Peyer's patch (tissue), 4 donors: ENCODE measurements at regions not wholly inside any gene's neighbourhood (a gene's known extent, or its start where the extent isn't known, plus 50 kb on each side); places are given as distances from the start of the nearest gene placed in this dataset.

Source experiments
- DNase-seq, 3 donors: peaks; one replicate each; pipeline ENCODE4 v3.0.0-alpha.2; 2017 to 2019
- H3K27ac ChIP-seq, 4 donors: fragments of 200-600 bp; sonication (generic); one replicate each; pipeline ENCODE4 v1.5.1; 2016 to 2019
- H3K27me3 ChIP-seq, 2 donors: fragments of 200-600 bp; sonication (generic); one replicate each; pipeline ENCODE4 v1.5.1; 2019
- H3K36me3 ChIP-seq, 3 donors: fragments of 200-600 bp; sonication (generic); one replicate each; pipeline ENCODE4 v1.5.1; 2016 to 2019
- H3K4me1 ChIP-seq, 4 donors: fragments of 200-600 bp; sonication (generic); one replicate each; pipeline ENCODE4 v1.5.1; 2016 to 2019
- H3K4me3 ChIP-seq, 4 donors: fragments of 200-600 bp; sonication (generic); 1 replicate in 3 of 4; 2 replicates in 1 of 4; pipeline ENCODE4 v1.5.1; 2016 to 2019; ENCODE audit warnings: mild to moderate bottlenecking in 1 of 4
- H3K9me3 ChIP-seq, 4 donors: fragments of 200-600 bp; sonication (generic); one replicate each; pipeline ENCODE4 v1.5.1; 2016 to 2019; ENCODE audit warnings: mild to moderate bottlenecking in 1 of 4
- POLR2A ChIP-seq, 2 donors: fragments of 450-650 bp; IDR thresholded peaks; one replicate each; pipeline ENCODE4 v1.5.1; 2017; ENCODE audit warnings: antibody characterized with exemption in 2 of 2, mild to moderate bottlenecking in 2 of 2, moderate library complexity in 2 of 2
- TF ChIP-seq, protein P1 (sequence below), 6 experiments: fragments of 450-650 bp in 4 of 6; fragments of 200-600 bp in 2 of 6; sonication (generic) in 1 of 6; IDR thresholded peaks; one replicate each; pipeline ENCODE4 v1.5.1; 2017 to 2019; ENCODE audit warnings: antibody characterized with exemption in 6 of 6, mild to moderate bottlenecking in 3 of 6, moderate library complexity in 1 of 6

DNA sequence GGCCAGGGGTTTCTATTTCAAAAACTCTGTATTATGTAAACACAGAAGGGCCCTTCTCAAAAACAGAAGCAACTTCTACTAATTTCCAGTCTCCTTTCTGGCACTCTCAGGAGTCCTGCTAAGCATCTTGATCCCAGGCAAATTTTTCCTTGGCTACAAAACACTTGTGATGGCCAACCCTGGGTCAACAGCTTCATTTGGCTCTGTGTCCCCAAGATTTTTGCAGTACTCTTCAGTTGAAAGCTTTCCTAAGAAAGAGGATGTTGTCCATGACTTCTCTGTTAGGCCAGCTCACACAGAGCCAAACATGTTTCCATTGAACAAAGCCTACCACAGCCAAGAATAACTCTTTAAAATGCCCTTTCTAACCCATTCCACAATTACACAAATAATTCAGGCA, 99.0 kb upstream of the EGR2 start:
- no peaks in the 10 kb centered on the region for H3K9me3 ChIP-seq
- no peak overlapping the region for H3K27ac ChIP-seq

DNA sequence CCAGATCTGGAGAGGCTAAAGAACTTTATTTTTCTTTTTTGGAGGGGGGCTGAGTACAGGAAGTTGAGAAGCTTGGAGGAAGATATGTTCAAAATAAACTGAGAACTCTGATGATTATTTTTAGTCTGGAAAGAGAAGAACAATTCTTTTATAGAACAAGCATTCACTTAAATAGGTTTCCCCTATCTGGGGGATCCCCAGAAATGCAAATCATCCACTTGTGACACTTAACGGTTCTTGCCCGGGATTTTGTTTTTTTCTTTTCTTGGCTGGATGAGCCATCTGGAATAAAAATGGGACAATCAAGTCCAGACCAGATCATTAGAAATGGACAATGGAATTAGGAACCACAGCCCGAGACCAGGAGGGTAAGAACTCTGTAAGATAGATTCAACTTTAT, 95.9 kb upstream of the EGR2 start:
- Histone ChIP-seq H3K9me3 (no peaks in the 10 kb centered on the region), H3K4me3 (no peak overlapping the region), H3K36me3 (no peaks in the 10 kb centered on the region), H3K4me1 (no peaks in the 10 kb centered on the region), H3K27ac (no peak overlapping the region), H3K27me3 (no peaks in the 10 kb centered on the region)
- DNase-seq: no peak
- TF ChIP-seq, protein P1, sequence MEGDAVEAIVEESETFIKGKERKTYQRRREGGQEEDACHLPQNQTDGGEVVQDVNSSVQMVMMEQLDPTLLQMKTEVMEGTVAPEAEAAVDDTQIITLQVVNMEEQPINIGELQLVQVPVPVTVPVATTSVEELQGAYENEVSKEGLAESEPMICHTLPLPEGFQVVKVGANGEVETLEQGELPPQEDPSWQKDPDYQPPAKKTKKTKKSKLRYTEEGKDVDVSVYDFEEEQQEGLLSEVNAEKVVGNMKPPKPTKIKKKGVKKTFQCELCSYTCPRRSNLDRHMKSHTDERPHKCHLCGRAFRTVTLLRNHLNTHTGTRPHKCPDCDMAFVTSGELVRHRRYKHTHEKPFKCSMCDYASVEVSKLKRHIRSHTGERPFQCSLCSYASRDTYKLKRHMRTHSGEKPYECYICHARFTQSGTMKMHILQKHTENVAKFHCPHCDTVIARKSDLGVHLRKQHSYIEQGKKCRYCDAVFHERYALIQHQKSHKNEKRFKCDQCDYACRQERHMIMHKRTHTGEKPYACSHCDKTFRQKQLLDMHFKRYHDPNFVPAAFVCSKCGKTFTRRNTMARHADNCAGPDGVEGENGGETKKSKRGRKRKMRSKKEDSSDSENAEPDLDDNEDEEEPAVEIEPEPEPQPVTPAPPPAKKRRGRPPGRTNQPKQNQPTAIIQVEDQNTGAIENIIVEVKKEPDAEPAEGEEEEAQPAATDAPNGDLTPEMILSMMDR (IDR thresholded peaks at IDR 0.05): no peak
- TF ChIP-seq POLR2A (IDR thresholded peaks at IDR 0.05): no peak

More for the DNA sequence above, 99.0 kb upstream of the EGR2 start:
- TF ChIP-seq, protein P1 (IDR thresholded peaks at IDR 0.05): no peak
- no peak for TF ChIP-seq POLR2A (IDR thresholded peaks at IDR 0.05)
- Histone ChIP-seq H3K4me1 (no peaks in the 10 kb centered on the region), H3K27me3 (no peaks in the 10 kb centered on the region), H3K4me3 (no peak overlapping the region), H3K36me3 (no peaks in the 10 kb centered on the region)
- DNase-seq: no peak

DNA sequence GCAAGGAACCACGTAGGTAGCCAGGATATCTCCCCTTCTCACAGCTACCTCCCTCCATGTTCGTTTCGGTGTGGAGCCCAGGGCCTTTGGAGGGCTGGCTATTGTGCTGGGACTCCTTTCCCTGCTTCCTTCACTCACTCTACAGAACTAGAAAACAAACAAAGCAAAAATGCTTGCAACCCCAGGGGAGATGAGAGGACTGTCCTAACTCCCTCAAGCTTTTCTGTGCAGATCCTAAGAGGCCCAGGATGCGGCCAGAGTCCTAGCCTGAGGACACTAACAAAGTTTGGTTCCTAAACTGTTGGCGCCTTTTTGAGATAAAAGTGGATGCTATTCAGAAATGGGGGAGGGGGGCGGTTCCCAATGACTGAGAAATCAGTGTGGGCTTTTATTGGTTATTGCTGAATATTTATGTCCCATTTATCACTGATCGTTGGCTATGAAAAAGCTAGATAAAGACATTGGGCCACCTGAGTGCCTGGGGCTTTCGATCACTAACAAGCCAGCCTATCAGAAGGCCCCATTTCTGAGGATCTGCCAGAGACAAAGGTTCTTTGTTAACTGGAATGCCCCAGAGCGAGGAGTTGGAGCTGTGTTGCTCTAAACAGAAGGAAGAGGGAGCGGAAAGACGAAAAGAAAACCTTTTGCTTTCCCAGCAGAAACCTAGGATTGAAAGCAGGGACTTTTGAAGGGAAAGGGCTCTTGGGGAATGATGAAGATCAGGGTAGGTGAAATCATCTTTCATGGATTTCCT, 95.2 kb upstream of the EGR2 start:
- TF ChIP-seq, protein P1 (IDR thresholded peaks at IDR 0.05): no peak
- no peak for TF ChIP-seq POLR2A (IDR thresholded peaks at IDR 0.05)
- no peak overlapping the region for H3K27ac ChIP-seq
- DNase-seq: no peak
- no peaks in the 10 kb centered on the region for H3K36me3 ChIP-seq
- H3K27me3 ChIP-seq: no peaks in the 10 kb centered on the region
- no peak overlapping the region for H3K4me3 ChIP-seq
- H3K9me3 ChIP-seq: no peaks in the 10 kb centered on the region
- H3K4me1 ChIP-seq: no peaks in the 10 kb centered on the region

DNA sequence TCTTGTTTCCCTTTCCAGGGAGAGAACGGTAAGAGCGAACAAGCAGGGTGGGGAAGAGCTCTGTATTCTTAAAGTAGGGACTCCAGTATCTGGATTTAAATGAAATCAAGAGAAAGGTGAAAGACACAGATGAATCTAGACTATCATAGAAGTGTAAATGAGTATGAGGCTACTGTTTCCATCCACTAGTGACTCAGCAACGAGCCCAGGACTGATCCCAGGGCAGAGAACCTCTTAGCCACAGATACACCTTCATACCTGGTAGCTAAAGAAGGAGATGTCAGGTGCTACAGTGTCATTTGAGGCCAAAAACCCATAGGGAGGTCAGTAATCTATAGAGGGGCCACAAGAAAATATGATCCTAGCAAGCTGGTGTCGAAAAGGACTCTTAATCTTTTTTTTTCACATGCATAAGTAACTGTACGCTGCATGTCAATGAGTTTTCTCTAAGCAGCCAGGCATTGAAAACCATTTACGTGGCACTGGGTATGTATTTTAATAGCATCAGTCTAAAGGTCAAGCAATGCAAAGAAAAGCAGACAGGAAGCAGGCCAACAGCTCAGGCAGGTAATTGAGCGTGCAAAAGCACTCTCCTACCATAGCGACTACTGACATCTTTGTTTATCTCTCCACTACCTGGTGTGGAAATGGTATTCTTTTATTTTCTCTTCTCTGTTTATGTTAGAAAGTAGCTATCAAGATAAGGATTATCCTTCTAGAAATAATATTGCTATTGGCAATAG, 91.5 kb upstream of the EGR2 start:
- TF ChIP-seq, protein P1 (IDR thresholded peaks at IDR 0.05): no peak
- TF ChIP-seq POLR2A (IDR thresholded peaks at IDR 0.05): no peak
- Histone ChIP-seq H3K4me1 (no peaks in the 10 kb centered on the region), H3K36me3 (no peaks in the 10 kb centered on the region), H3K27ac (no peak overlapping the region), H3K4me3 (no peak overlapping the region), H3K27me3 (no peaks in the 10 kb centered on the region), H3K9me3 (no peaks in the 10 kb centered on the region)
- no peak for DNase-seq

DNA sequence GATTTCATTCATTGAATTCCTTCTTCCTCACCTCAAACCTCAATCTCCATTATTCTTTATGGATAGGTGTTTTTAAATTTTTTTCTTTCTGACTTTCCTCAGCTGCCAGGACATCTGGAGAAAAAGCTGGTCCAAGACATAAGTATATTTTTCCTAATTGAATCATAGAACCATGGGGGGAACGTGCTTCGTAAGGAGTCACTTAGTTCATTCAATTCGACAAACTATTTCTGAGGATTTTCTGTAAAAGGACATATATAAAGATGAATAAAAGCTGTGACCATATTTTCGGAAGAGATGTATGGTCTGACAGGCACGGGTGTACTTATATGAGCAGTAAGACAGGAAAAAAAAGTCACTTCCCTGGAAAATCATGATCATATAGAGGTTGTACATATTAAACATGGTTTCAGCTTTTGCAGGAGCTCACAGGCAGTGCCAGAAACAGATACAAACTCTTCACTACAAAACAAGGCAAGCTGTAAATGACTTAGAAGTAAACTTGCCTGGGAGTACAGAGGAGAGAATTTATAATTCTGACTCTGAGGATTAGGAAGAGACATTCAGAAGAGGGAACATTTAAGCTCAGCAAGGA, 88.2 kb upstream of the EGR2 start:
- H3K36me3 ChIP-seq: no peaks in the 10 kb centered on the region
- no peaks in the 10 kb centered on the region for H3K27me3 ChIP-seq
- no peak for TF ChIP-seq POLR2A (IDR thresholded peaks at IDR 0.05)
- TF ChIP-seq, protein P1 (IDR thresholded peaks at IDR 0.05): no peak
- H3K4me3 ChIP-seq: no peak overlapping the region
- DNase-seq: no peak
- no peaks in the 10 kb centered on the region for H3K9me3 ChIP-seq
- H3K4me1 ChIP-seq: no peaks in the 10 kb centered on the region
- H3K27ac ChIP-seq: no peak overlapping the region
